ENCODE measurements at regions not wholly inside any gene's neighbourhood (a gene's known extent, or its start where the extent isn't known, plus 50 kb on each side); places are given as distances from the start of the nearest gene placed in this dataset.

- no peak for TF ChIP-seq CTCF (IDR thresholded peaks at IDR 0.05; ENCODE audit: extremely low read depth, missing control alignments)
- no peak for DNase-seq (ENCODE audit: low spot score)
These were observed 1010.0 kb downstream of the XPNPEP1 start for GRCh38 chr10:108913300-108913699.

- no peak for TF ChIP-seq CTCF (IDR thresholded peaks at IDR 0.05; ENCODE audit: extremely low read depth, missing control alignments)
- peak; percentile 28 for DNase-seq (ENCODE audit: low spot score)
These were observed 1011.3 kb downstream of the XPNPEP1 start for GRCh38 chr10:108911814-108912541.

- TF ChIP-seq CTCF (IDR thresholded peaks at IDR 0.05; ENCODE audit: extremely low read depth, missing control alignments), result no peak
These were observed 1015.2 kb downstream of the XPNPEP1 start for GRCh38 chr10:108908096-108908495.

GRCh38 chr10:108905821-108906220 is 1017.5 kb downstream of the XPNPEP1 start:
- DNase-seq (ENCODE audit: low spot score), result no peak
- no peak for TF ChIP-seq CTCF (IDR thresholded peaks at IDR 0.05; ENCODE audit: extremely low read depth, missing control alignments)

More at GRCh38 chr10:108908096-108908495, 1015.2 kb downstream of the XPNPEP1 start:
- no peak for DNase-seq (ENCODE audit: low spot score)

- TF ChIP-seq CTCF (IDR thresholded peaks at IDR 0.05; ENCODE audit: extremely low read depth, missing control alignments), result no peak
- DNase-seq (ENCODE audit: low spot score), result no peak
These were observed 1018.1 kb downstream of the XPNPEP1 start for GRCh38 chr10:108905171-108905570.

GRCh38 chr10:108904163-108904838 is 1019.0 kb downstream of the XPNPEP1 start:
- no peak for TF ChIP-seq CTCF (IDR thresholded peaks at IDR 0.05; ENCODE audit: extremely low read depth, missing control alignments)

GRCh38 chr10:108902619-108903285 is 1020.6 kb downstream of the XPNPEP1 start:
- no peak for DNase-seq (ENCODE audit: low spot score)
- no peak for TF ChIP-seq CTCF (IDR thresholded peaks at IDR 0.05; ENCODE audit: extremely low read depth, missing control alignments)

More at GRCh38 chr10:108904163-108904838, 1019.0 kb downstream of the XPNPEP1 start:
- DNase-seq (ENCODE audit: low spot score), result no peak

All from GM20000 (cell line).